ENCODE measurements at regions not wholly inside any gene's neighbourhood (a gene's known extent, or its start where the extent isn't known, plus 50 kb on each side); places are given as distances from the start of the nearest gene placed in this dataset.

DNA sequence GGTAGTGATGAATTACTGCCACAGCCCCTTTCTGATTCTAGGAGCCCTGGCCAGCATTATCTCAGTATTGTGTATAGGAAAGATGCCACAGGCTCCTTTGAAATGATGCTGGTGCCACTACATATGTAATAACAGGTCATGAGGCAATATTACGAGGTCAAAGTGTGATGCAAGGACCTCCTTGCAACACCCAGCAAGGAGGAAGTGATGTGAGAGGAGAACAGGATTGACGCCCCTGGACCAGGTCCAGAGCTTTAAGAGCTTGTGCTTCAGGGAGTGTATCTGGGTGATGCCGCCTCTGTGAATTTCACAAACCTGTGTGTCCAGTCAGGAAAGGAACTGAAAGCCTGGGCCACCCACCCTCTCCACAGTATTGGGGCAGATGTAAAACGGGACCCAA is 261.8 kb downstream of the MID1IP1 start:
- TF ChIP-seq, protein P1, sequence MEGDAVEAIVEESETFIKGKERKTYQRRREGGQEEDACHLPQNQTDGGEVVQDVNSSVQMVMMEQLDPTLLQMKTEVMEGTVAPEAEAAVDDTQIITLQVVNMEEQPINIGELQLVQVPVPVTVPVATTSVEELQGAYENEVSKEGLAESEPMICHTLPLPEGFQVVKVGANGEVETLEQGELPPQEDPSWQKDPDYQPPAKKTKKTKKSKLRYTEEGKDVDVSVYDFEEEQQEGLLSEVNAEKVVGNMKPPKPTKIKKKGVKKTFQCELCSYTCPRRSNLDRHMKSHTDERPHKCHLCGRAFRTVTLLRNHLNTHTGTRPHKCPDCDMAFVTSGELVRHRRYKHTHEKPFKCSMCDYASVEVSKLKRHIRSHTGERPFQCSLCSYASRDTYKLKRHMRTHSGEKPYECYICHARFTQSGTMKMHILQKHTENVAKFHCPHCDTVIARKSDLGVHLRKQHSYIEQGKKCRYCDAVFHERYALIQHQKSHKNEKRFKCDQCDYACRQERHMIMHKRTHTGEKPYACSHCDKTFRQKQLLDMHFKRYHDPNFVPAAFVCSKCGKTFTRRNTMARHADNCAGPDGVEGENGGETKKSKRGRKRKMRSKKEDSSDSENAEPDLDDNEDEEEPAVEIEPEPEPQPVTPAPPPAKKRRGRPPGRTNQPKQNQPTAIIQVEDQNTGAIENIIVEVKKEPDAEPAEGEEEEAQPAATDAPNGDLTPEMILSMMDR (IDR thresholded peaks at IDR 0.05; ENCODE audit: low read length): no peak
- TF ChIP-seq EZH2 (IDR thresholded peaks at IDR 0.05; ENCODE audit: borderline replicate concordance, low read length): no peak
